GM19463 (cell line): ENCODE measurements at regions not wholly inside any gene's neighbourhood (a gene's known extent, or its start where the extent isn't known, plus 50 kb on each side); places are given as distances from the start of the nearest gene placed in this dataset.
A peak's percentile ranks its signal among the peaks of the same experiment; 100 is the strongest.

Source experiments
- ATAC-seq: cut with Tn5 transposase; IDR thresholded peaks from one replicate; pipeline ENCODE4 v1.9.1; 2021; ENCODE audit warnings: mild to moderate bottlenecking, moderate library complexity; ENCODE audit not compliant: unreplicated experiment

GRCh38 chr6:138607478-138608433 is 108.5 kb upstream of the NHSL1 start:
- ATAC-seq: no peak

GRCh38 chr6:138608896-138609295 is 109.6 kb upstream of the NHSL1 start:
- ATAC-seq: no peak

GRCh38 chr6:138609801-138610430 is 110.6 kb upstream of the NHSL1 start:
- ATAC-seq: no peak

GRCh38 chr6:138610816-138611215 is 111.5 kb upstream of the NHSL1 start:
- no peak for ATAC-seq

- no peak for ATAC-seq
Measured at GRCh38 chr6:138614151-138614550, 114.9 kb upstream of the NHSL1 start.

GRCh38 chr6:138618168-138618567 is 118.9 kb upstream of the NHSL1 start:
- ATAC-seq: no peak

GRCh38 chr6:138620630-138621029 is 121.3 kb upstream of the NHSL1 start:
- no peak for ATAC-seq

GRCh38 chr6:138622967-138623366 is 123.7 kb upstream of the NHSL1 start:
- no peak for ATAC-seq

GRCh38 chr6:138631566-138631965 is 132.3 kb upstream of the NHSL1 start:
- no peak for ATAC-seq

- no peak for ATAC-seq
Measured at GRCh38 chr6:138637822-138638221, 135.7 kb upstream of the CCDC28A start.

GRCh38 chr6:138638604-138639003 is 135.0 kb upstream of the CCDC28A start:
- ATAC-seq: no peak

- ATAC-seq: peak; percentile 62
Measured at GRCh38 chr6:138640028-138640427, 133.5 kb upstream of the CCDC28A start.

GRCh38 chr6:138643210-138643609 is 130.4 kb upstream of the CCDC28A start:
- ATAC-seq: no peak

- ATAC-seq: no peak
Measured at GRCh38 chr6:138645976-138646640, 127.5 kb upstream of the CCDC28A start.

GRCh38 chr6:138647006-138647405 is 126.6 kb upstream of the CCDC28A start:
- ATAC-seq: no peak

GRCh38 chr6:138648127-138648526 is 125.4 kb upstream of the CCDC28A start:
- ATAC-seq: no peak

- no peak for ATAC-seq
Measured at GRCh38 chr6:138651491-138651890, 122.1 kb upstream of the CCDC28A start.

- no peak for ATAC-seq
Measured at GRCh38 chr6:138652824-138653223, 120.7 kb upstream of the CCDC28A start.

- ATAC-seq: no peak
Measured at GRCh38 chr6:138653435-138653834, 120.1 kb upstream of the CCDC28A start.

- ATAC-seq: peak; percentile 99
Measured at GRCh38 chr6:138654715-138655634, 118.6 kb upstream of the CCDC28A start.

GRCh38 chr6:138655828-138656227 is 117.7 kb upstream of the CCDC28A start:
- ATAC-seq: no peak
